IMR-90 (cell line): ENCODE measurements at regions not wholly inside any gene's neighbourhood (a gene's known extent, or its start where the extent isn't known, plus 50 kb on each side); places are given as distances from the start of the nearest gene placed in this dataset.

Experiments
- CEBPB ChIP-seq: IDR thresholded peaks from 2 replicates; pipeline ENCODE4 v1.6.1; 2012; ENCODE audit warnings: low read depth, low read length, improper control_type of control experiment
- FOS ChIP-seq: fragments of 150-350 bp; IDR thresholded peaks from 2 replicates; pipeline ENCODE4 v1.6.1; 2016; ENCODE audit warnings: low read depth, low read length
- MAZ ChIP-seq: IDR thresholded peaks from 2 replicates; pipeline ENCODE4 v1.6.1; 2012; ENCODE audit warnings: low read depth, mild to moderate bottlenecking, low read length, improper control_type of control experiment, moderate library complexity, borderline replicate concordance
- NFE2L2 ChIP-seq: fragments of 150-350 bp; IDR thresholded peaks from 2 replicates; pipeline ENCODE4 v1.6.1; 2016; ENCODE audit warnings: low read depth, mild to moderate bottlenecking, low read length
- POLR2A ChIP-seq: IDR thresholded peaks from 2 replicates; pipeline ENCODE4 v1.6.1; 2012; ENCODE audit warnings: mild to moderate bottlenecking, low read depth, low read length
- RAD21 ChIP-seq: IDR thresholded peaks from 2 replicates; pipeline ENCODE4 v1.6.1; 2012; ENCODE audit warnings: low read length, improper control_type of control experiment
- RCOR1 ChIP-seq: IDR thresholded peaks from 2 replicates; pipeline ENCODE4 v1.6.1; 2012; ENCODE audit warnings: mild to moderate bottlenecking, low read length, improper control_type of control experiment; ENCODE audit not compliant: insufficient replicate concordance
- TF ChIP-seq, protein P1 (sequence below): conservative IDR thresholded peaks from 2 replicates; pipeline ENCODE4 v1.5.1; 2012; ENCODE audit warnings: mild to moderate bottlenecking, low read depth, low read length, improper control_type of control experiment
- TF ChIP-seq, protein P2 (sequence below): fragments of 150-350 bp; IDR thresholded peaks from 2 replicates; pipeline ENCODE4 v1.6.1; 2017; ENCODE audit warnings: mild to moderate bottlenecking, antibody characterized with exemption, low read length, low read depth

DNA sequence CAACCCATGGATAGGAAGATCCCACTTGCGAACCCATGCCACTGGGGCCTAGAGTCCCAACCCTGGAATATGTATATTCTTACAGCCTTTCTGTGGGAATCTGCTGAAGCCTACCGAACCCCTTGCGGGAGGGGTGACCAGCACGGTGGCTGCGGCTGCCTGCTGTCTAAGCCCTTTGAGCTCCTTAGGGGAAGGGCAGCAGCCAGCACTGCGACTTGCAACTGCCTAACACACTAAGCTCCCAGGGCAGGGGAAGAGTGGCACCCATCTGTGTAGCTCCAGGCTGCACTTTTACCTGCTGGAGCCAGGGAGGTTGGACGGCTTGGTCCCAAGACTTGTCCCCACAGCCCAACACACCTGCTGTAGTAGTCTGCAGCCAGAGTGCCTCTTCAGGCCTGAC lies 1968.7 kb upstream of the FLRT2 start:
- TF ChIP-seq, protein P1, sequence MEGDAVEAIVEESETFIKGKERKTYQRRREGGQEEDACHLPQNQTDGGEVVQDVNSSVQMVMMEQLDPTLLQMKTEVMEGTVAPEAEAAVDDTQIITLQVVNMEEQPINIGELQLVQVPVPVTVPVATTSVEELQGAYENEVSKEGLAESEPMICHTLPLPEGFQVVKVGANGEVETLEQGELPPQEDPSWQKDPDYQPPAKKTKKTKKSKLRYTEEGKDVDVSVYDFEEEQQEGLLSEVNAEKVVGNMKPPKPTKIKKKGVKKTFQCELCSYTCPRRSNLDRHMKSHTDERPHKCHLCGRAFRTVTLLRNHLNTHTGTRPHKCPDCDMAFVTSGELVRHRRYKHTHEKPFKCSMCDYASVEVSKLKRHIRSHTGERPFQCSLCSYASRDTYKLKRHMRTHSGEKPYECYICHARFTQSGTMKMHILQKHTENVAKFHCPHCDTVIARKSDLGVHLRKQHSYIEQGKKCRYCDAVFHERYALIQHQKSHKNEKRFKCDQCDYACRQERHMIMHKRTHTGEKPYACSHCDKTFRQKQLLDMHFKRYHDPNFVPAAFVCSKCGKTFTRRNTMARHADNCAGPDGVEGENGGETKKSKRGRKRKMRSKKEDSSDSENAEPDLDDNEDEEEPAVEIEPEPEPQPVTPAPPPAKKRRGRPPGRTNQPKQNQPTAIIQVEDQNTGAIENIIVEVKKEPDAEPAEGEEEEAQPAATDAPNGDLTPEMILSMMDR = no peak
- TF ChIP-seq POLR2A = no peak
- no peak for TF ChIP-seq FOS
- no peak for TF ChIP-seq MAZ
- TF ChIP-seq CEBPB = no peak
- no peak for TF ChIP-seq RAD21
- TF ChIP-seq, protein P2, sequence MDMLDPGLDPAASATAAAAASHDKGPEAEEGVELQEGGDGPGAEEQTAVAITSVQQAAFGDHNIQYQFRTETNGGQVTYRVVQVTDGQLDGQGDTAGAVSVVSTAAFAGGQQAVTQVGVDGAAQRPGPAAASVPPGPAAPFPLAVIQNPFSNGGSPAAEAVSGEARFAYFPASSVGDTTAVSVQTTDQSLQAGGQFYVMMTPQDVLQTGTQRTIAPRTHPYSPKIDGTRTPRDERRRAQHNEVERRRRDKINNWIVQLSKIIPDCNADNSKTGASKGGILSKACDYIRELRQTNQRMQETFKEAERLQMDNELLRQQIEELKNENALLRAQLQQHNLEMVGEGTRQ = no peak
- TF ChIP-seq RCOR1 = no peak
- TF ChIP-seq NFE2L2 = no peak
